ENCODE measurements at regions not wholly inside any gene's neighbourhood (a gene's known extent, or its start where the extent isn't known, plus 50 kb on each side); places are given as distances from the start of the nearest gene placed in this dataset.
"Not testable (repeated sequence)": the region's sequence is repeated elsewhere in the genome, so short reads cannot be mapped to it uniquely, and the experiment has no call there.

DNA sequence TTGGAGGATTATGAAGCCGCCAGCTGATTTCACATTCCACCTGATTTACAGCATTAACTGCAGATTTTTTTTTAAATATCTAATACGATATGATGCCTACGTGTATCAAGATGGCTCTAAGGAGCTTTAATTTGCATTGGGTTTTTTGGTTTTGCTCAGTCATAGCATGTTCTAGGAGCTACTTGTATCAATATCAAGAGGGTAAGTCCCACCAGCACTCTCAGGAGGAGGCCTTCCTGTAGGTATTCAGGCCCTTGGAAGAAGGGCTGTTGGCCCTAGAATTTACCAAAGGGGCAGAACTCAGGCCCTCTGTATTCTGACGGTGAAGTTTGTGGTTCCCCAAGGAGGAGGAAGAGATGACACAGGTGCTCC is 97.2 kb upstream of the IPO5 start:
- no peak for DNase-seq (ENCODE audit: low read depth in 1 of 2, low spot score in 1 of 2)

DNA sequence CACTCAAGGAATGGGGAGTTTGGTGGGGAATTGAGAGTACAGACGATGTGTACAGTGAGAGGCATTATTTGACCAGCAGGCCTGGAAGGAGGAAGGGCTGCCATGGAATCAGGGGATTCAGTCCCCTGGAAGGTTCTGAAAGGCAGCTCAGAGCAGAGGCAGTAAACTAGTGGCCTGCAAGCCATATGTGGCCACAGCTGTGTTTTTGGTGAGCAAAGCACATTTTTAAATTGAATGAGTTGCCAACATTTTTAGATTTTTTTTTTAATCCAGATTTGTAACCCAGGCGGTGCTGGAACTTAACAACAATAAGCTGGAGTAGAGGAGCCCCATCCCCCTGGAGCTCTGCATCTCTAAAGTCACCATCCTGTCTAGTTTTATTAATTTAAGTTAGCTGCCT is 95.3 kb upstream of the IPO5 start:
- DNase-seq (ENCODE audit: low read depth in 1 of 2, low spot score in 1 of 2) = no peak

DNA sequence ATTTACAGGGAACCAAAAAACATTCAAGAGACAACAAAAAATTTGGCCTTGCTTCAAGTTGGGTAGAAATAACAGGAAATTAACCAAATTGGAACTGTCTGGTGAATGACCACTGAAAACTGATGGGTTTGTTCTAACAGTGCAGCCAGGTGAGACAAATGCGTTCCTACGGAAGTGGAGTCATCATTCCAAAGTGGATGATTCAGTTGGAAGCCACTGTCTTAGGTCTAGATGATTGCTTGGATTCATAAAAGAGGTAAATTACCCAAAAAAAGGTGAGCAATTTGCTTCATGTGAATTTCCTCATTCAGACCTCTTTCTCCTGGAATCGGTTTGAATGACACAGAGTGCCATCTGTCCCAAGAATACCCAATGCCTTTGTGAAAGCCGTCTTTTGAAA is 87.1 kb upstream of the IPO5 start:
- DNase-seq (ENCODE audit: low read depth in 1 of 2, low spot score in 1 of 2) = no peak

DNA sequence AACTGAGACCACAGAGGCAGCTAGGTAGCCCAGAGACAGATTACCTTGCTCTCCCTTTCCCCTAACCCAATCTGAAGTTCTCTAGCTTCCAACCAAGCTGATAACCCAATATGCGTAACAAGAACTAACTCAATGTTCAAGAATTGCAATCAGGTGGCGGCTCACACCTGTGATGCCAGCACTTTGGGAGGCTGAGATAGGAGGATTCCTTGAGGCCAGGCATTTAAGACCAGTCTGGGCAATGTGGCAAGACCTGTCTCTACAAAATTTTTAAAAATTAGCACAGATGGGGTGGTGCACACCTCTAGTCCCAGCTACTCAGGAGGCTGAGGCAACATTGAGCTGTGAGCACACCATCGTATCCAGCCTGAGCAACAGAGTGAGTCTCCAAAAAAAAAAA is 86.7 kb upstream of the IPO5 start:
- no peak for DNase-seq (ENCODE audit: low read depth in 1 of 2, low spot score in 1 of 2)

DNA sequence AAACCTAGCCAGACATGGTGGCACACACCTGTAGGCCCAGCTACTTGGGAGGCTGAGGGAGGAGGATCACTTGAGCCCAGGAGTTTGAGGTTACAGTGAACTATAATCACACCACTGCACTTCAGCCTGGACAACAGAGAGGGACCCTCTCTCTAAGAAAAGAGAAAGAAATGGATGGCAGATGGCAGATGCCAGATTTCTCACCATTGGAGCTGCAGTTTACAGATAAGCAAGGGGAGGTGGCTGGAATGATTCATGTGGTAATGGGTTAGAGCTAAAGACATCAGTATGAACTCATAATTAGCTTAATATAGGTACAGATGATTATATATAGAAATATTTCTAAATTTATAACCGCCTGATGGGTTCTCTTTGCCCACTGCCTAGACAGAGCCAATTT is 80.1 kb upstream of the IPO5 start:
- no peak for DNase-seq (ENCODE audit: low read depth in 1 of 2, low spot score in 1 of 2)

DNA sequence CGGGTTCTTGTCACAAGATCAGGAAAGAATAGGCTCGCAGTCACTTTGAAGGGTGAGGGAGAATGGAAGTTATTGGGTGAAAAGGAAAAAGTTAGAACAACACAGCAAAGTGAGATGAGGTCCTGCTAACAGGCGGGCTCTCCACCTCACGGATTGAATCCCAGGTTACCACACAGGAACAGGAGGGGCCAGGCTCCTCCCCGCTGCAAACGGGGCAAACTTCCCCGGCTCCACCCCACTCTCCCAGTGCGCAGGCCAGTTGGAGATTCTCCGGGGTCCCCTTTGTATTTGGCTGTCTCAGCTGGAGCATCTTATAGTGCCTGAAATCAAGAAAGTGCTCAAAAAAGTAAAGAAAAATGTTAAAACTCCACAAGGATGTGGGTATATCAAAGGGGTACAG is 78.3 kb upstream of the IPO5 start:
- DNase-seq (ENCODE audit: low read depth in 1 of 2, low spot score in 1 of 2) = no peak

DNA sequence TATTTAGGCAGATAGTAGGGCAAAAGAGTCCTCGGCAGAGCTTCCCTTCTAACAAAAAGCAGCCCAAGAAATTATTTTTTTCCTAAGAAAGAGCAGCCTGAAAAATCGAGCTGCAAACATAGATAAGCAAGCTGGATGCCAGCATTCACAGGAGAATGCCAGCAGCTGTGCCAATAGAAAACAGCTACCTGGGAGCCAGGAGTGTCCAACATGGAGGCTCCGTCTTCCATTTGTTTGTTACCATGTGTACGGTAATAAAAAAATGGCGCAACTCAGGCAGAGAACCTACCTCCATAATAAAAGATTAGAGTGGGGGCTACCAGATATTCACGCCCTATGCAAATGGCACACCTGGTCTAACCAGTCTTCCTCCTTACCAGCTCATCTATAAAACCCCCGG is 77.6 kb upstream of the IPO5 start:
- no peak for DNase-seq (ENCODE audit: low read depth in 1 of 2, low spot score in 1 of 2)

DNA sequence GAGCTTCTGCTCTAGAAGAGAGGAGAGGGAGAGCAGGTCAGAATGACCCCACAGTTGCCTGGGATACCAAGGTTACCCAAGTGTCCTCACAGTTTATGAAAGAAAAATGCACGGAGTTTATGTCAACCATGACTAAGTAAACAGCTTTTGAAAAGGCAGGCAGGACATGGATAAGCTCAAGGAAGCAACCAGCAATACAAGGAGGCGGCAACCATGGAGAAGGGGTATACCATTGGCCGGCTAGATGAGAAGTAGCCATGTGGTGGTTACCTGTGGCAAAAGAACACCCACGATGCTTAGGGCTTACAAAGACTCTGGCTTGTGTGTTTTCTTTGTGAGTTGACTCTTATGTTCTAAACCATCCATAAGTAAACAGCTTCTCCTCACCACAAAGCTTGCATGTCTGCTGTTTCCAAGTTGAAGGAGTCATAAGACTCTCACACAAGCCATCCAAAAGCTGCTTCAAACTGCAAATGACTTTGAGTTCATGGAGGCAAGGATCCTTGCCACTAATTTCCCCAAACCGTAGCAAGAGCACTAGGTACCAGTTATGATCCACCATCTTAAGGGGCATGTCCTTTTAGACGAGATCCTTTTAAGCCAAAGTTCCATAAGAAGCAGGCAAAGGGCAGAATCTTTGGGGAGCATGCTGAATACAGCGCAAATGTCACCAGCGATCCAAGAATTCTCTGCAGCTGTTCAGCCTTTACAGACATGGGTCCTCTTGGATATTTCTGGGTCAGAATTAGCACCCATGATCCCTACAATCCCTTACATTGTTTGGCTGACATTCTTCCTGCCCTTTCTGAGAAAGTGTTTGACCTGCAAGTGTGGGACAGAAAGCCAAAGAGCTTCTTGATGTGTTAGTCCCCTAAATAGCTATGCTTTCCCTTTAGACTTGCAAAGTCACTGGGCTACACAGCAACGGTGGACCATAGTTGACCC is 74.8 kb upstream of the IPO5 start:
- no peak for DNase-seq (ENCODE audit: low read depth in 1 of 2, low spot score in 1 of 2)

DNA sequence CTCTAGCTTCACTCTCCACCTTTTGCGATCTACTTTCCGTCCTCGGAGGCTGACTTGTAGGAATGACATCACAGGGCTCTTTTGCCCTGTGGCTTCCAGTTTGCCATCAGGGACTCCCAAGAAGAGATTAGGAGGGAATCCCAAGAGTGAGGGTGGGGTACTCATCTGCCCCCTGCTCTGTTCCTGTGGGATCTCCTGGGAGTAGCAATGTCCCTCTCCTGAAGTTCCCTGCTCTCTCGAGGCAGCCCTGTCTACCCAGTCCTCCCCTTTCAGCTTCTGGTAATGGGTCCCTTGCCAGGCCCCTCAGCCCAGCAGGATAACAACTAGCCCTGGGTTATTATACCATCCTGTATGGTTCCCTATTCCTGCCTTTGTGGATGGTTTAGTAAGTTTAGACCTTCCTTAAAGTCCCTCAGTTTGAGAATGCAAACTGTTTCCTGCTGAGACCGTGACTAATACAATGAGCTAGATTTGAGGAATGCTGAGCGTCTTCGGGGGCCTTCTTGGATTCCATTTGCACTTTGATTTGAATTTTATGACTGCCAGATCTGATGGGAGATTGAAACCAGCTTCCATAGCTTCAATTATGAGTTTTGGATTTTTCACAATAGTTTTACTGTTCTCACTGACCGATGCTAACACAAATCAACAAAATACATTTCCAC is 73.7 kb upstream of the IPO5 start:
- no peak for DNase-seq (ENCODE audit: low read depth in 1 of 2, low spot score in 1 of 2)

DNA sequence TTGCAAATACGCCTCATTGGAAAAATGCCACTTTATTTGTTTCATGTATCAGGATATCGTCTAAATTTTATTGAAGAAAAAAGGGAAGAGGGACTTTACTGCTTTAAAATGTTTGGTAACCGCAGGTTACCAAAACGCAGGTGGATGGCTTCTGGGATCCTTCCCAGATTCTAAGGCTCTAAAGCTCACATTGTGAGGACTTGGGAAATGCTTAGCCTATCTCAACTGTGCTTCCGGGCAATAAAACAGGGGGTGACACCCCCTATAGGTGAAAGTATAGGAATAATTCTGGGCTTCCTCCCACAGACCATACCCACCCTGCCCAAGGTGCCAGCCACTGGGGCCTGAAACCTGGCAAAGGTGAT is 73.2 kb upstream of the IPO5 start:
- DNase-seq (ENCODE audit: low read depth in 1 of 2, low spot score in 1 of 2) = no peak

DNA sequence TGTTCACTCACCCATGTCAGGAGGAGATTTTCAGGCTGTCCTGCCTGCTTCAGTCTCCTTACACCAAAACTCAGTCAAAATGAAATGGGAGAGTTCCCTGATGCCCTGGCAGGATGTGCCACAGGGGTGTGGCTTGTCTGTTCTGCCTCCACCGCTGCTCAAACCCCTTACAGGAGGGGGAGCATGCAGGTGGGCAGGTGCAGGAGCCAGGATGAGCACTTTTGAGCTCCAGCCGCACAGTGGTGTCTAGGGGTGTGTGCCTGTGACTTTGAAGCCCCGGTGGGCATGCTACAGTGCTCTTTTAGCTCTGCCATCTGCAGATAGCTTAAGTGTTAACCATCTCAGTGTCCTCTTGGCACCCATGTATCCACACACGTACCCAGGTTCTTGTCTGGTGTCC is 71.9 kb upstream of the IPO5 start:
- no peak for DNase-seq (ENCODE audit: low read depth in 1 of 2, low spot score in 1 of 2)

DNA sequence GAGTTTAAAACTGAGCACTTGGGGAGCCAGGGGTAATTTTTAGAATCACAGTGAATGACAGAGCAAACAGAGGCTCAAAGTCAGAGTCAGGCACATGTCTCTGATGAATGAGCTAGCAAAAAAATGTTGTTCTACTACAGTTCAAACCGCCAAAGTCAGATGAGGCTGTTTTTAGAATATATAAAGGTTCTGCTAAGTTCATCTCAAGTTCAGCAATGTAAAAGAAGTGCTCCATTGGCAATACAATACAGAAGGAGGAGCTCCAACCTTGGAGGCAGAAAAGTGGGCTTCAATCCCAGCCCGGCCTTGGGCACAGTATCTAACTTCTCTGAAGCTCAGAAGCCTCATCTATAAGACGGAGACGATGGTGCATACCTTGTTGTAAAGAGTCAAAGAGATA is 70.1 kb upstream of the IPO5 start:
- no peak for DNase-seq (ENCODE audit: low read depth in 1 of 2, low spot score in 1 of 2)

DNA sequence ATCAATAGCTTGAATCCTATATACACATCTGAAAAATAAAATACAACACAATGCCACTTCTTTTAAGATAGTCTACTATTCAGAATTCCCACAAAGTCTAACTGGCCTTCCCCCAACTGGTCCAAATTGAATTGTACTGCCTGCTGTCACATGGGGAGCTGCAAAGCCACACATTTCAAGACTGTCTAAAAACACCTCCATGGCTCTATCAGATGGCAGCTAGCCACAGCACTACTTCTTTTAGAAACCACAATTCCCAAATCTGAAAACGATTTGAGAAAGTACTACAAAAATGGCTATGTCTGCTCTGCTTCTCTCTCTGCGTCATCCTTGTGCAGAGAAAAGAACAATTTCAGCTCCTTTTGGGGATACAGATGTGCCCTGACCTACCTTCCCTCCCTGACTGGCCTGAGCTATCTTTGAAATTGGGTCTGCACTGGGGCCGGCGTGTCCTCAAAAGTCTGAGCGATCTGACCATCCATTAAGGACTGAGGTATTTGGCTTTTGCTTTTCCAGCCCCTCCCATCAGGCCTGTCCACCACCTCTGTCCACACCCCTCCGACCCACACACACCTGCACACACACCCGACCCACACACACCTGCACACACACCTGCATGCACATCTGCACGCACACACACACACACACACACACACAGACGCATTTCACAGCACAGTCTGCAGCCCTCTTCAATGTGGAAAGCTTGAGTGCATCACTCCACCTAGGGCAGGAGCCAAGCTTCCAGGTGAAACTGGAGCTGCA is 68.6 kb upstream of the IPO5 start:
- DNase-seq (ENCODE audit: low read depth in 1 of 2, low spot score in 1 of 2) = no peak

DNA sequence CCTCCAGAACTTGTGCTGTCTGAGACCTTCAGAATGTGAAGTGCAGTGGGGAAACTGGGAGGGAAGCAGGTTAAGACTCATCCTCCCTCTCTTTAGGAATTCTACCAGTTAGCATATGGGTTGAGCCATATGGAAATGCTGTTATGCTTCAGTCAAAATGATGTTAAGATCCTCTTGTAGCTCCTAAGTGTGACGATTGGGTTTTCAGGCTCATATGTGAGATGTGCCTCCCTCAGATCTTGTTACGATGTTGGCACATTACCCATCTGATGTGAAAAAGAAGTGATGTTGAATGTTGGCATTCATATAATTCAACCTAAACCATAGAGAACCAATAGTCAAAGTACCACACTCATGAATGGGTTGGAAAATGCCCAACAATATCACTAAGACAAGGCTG is 67.8 kb upstream of the IPO5 start:
- no peak for DNase-seq (ENCODE audit: low read depth in 1 of 2, low spot score in 1 of 2)

DNA sequence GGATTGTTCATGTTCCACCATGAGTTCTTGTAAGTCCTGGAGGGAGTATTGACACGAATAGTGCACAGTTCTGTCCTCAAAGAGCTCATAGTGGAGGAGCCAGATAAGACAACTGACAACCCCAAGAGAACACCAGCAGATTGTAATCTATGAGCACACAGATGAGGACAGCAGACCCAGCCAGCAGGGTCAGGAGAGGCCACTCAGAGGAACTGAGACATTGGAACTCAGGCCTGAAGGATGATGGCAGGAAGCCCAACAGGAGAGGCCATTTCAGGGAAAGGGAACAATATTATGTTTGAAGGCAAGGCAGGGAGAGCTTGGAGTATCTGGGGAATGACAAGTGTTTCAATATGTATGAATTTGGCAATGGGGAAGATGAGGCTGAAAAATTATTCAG is 63.7 kb upstream of the IPO5 start:
- DNase-seq (ENCODE audit: low read depth in 1 of 2, low spot score in 1 of 2) = no peak

DNA sequence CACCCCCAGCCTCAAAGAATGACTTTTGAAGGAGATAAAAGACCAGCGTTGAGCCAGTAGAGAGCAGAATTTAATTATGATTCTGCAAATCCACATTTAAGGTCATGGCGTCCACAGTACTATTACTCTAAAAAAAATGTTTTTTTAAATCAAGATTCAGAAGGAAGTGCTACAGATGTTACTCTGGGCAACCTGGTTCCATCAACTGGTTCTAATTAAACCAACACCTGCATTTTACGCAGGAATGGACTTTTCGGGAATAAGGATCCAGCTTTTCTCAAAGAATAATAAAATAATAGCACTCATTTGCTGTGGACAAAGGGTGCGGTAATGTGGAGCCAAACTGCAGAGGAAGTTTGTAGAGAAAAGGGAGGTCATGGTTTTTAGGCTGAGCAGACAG is 62.9 kb upstream of the IPO5 start:
- no peak for DNase-seq (ENCODE audit: low read depth in 1 of 2, low spot score in 1 of 2)

DNA sequence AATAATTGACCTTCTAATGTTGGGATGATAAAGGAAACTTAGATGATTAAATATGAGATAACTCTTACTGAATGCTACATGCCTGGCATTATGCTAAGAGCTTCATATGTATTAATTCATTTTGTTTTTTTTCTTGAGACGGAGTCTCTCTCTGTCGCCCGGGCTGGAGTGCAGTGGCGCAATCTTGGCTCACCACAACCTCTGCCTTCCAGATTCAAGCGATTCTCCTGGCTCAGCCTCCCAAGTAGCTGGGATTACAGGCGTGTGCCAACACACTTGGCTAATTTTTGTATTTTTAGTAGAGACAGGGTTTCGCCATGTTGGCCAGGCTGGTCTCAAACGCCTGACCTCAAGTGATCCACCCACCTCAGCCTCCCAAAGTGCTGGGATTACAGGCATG is 61.5 kb upstream of the IPO5 start:
- DNase-seq (ENCODE audit: low read depth in 1 of 2, low spot score in 1 of 2) = not testable (repeated sequence)

DNA sequence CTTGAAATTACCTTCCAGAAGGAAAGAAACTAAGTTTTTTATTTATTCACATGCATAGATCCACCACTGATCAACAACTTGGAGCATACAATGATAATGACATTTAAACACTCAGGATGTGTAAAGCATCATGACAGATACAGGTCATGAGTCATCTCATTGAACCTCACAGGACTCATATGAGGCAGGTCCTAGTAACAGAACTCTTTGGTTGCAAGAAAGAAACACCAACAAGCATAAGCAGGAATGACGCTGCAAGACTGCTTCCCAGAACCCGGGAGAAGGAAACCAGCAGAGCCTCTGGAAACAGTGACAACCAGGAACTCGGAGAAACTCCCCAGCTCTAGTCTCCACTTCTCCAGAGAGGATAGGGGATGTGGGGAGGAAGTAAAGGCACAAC is 60.8 kb upstream of the IPO5 start:
- no peak for DNase-seq (ENCODE audit: low read depth in 1 of 2, low spot score in 1 of 2)

DNA sequence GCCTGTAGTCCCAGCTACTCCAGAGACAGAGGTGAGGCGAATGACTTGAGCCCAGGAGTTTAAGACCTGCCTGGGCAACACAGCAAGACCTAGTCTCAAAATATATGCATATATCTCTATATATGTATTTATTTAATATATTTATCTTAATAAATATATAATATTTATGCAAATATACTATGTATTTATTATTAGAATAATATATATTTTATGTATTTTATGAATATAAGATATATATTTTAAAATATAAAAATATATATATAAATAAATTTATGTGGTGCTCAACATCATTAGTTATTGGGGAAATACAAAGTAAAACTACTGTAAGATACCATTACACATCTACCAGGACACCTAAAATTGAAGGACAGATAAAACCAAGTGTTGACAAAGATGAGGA is 58.1 kb upstream of the IPO5 start:
- DNase-seq (ENCODE audit: low read depth in 1 of 2, low spot score in 1 of 2) = no peak

DNA sequence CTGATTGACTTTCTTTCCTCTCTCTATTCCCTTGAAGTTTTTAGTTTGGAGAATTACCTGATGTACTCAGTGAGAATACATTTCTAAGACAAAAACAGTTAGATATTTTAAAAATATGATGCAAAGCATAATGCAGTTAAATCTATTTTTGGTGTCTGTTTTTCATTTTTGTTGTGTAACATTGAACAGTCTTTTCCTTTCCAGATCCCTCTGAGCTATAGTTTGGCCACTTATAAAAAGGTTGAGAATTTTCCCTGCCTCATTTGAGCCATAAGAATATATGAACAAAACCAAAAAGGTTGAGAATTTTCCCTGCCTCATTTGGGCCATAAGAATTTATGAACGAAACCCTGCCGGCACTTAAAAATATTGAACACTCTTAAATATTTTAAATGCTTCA is 57.0 kb upstream of the IPO5 start:
- DNase-seq (ENCODE audit: low read depth in 1 of 2, low spot score in 1 of 2) = no peak

DNA sequence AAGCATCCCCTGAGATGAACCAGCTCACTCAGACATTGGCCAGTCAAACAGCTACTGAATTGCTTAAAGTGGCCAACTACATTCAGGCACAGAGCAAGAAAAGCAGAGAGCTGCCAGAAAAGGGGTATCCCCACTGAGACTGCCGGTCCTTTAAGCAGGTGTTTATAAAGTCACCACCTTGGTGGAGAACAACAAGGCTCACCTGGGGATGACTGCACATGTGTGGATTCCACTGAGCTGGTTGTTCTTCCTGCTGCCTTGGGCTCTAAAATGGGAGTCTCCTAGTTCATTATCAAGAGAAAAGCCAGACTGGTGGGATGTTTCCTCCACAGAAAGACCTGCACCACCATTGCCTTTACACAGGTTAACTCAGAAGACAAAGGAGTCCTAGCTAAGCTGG is 51.8 kb upstream of the IPO5 start:
- DNase-seq (ENCODE audit: low read depth in 1 of 2, low spot score in 1 of 2) = no peak
